Upper lobe of left lung (tissue), 4 donors: ENCODE measurements at regions not wholly inside any gene's neighbourhood (a gene's known extent, or its start where the extent isn't known, plus 50 kb on each side); places are given as distances from the start of the nearest gene placed in this dataset.

Source experiments
- POLR2A ChIP-seq, 4 donors: fragments of 450-650 bp; IDR thresholded peaks; one replicate each; pipeline ENCODE4 v1.5.1; 2016 to 2017; ENCODE audit warnings: antibody characterized with exemption in 4 of 4, mild to moderate bottlenecking in 2 of 4
- TF ChIP-seq, protein P1 (sequence below), 6 experiments: fragments of 450-650 bp in 4 of 6; fragments of 200-600 bp in 2 of 6; sonication (generic) in 2 of 6; IDR thresholded peaks; one replicate each; pipeline ENCODE4 v1.5.1; 2016 to 2019; ENCODE audit warnings: antibody characterized with exemption in 6 of 6

DNA sequence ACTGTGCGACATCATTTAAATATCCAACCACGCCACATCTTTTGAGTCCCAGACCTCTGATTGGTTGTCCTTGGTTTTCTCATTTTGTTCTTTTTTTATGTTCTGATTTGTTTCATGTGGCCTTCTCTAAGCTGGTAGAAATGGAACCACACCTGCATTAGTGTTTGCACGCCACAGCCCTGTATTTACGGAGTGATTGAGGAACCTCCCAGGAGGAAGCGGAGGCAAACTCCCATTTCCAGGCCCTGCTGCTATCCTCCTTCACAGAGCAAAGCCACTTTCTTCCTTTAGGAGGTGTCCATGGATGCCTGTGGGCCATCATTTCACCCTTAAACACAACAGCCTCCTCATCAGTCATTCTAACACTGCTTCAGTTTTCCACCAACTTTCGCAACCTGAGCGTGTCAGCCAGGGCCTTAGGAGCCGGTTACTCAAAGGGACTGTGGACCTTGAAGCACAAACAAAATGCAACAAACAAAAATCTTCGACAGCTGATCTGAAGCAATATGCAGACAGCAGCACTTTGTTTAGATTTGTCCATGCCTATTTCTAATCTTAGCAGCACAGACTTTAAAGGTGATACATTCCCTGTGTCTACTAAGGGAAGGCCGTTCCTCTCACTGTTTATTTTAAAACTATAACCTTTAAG lies 1258.1 kb upstream of the TMEM132C start:
- TF ChIP-seq, protein P1, sequence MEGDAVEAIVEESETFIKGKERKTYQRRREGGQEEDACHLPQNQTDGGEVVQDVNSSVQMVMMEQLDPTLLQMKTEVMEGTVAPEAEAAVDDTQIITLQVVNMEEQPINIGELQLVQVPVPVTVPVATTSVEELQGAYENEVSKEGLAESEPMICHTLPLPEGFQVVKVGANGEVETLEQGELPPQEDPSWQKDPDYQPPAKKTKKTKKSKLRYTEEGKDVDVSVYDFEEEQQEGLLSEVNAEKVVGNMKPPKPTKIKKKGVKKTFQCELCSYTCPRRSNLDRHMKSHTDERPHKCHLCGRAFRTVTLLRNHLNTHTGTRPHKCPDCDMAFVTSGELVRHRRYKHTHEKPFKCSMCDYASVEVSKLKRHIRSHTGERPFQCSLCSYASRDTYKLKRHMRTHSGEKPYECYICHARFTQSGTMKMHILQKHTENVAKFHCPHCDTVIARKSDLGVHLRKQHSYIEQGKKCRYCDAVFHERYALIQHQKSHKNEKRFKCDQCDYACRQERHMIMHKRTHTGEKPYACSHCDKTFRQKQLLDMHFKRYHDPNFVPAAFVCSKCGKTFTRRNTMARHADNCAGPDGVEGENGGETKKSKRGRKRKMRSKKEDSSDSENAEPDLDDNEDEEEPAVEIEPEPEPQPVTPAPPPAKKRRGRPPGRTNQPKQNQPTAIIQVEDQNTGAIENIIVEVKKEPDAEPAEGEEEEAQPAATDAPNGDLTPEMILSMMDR (IDR thresholded peaks at IDR 0.05) = no peak
- no peak for TF ChIP-seq POLR2A (IDR thresholded peaks at IDR 0.05)
